ENCODE measurements at regions not wholly inside any gene's neighbourhood (a gene's known extent, or its start where the extent isn't known, plus 50 kb on each side); places are given as distances from the start of the nearest gene placed in this dataset.
"Not testable (repeated sequence)": the region's sequence is repeated elsewhere in the genome, so short reads cannot be mapped to it uniquely, and the experiment has no call there.

DNA sequence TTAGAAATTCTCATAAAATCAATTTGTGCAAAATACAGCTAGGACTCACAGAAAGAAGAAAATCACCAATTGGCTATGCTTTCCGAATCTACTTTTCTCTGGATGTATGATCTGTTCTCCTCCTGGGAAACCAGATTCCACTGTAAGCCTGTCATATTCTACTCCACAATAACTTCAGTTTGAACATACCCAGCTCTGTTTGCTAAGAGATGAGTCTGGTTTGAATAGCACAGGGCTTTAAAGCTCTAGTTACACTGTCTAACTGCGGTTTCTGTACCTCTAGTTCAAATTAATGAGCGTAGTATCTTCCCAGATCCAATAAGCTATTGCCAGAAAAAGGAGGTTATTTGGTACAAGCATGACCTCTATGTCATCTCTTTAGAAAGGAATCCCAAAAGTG is 270.1 kb downstream of the DAD1 start:
- DNase-seq (ENCODE audit: extremely low read depth, low read depth, low spot score), result no peak

DNA sequence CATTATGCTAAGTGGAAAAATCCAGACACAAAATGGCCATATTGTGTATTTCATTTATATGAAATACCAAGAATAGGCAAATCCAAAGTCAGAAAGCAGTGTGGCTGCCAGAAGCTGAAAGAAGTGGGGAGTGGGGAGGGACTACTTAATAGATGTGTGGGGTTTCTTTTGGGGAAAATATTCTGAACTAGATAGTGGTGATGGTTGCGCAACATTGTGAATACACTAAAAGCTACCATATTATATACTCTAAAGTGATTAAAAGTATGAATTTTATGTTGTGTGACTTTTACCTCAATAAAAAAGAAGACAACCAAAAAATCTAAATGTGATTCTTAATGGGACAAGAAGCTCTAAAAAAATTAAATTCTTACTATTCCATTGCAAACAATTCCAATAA is 272.6 kb downstream of the DAD1 start:
- DNase-seq (ENCODE audit: extremely low read depth, low read depth, low spot score), result no peak

DNA sequence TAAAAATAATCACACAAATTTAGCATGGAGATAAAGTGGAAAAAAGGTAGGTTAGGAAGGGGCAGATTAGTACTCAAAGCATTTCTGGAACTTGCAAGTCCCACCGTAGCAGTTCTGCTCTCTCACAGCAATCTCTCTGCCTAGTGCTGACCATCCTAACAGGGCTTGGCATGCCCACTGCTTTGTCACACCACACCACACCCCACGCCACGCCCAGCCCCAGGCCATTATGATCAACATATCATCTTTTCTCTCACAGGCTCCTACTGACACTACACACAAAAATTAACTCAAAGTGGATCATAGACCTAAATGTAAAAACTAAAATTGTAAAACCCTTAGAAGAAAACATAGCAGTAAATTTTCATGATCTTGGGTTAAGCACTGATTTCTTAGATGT is 273.7 kb downstream of the DAD1 start:
- DNase-seq (ENCODE audit: extremely low read depth, low read depth, low spot score), result no peak

DNA sequence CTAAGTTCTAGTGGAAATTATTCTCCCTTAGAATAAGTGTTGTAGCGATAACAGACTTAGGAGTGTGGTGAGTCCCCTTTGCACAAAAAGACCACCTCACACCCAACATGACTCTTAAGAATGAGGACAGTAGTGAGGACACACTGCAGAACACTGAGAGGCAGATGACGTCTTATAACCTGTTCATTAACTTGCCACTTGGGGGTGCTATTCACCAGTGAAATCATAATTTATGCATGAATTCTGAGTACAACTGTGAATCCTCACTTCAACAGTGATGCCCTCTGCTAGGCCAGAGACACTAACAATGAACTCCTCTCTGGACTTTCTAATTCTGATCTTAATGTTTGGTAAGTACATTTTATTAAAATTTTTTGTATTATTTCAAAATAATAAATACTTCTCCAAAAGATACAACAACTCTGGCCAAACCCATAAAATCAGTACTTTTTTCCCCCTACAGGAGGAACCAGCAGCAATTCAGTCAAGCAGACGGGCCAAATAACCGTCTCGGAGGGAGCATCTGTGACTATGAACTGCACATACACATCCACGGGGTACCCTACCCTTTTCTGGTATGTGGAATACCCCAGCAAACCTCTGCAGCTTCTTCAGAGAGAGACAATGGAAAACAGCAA is 274.7 kb downstream of the DAD1 start:
- DNase-seq (ENCODE audit: extremely low read depth, low read depth, low spot score), result no peak

DNA sequence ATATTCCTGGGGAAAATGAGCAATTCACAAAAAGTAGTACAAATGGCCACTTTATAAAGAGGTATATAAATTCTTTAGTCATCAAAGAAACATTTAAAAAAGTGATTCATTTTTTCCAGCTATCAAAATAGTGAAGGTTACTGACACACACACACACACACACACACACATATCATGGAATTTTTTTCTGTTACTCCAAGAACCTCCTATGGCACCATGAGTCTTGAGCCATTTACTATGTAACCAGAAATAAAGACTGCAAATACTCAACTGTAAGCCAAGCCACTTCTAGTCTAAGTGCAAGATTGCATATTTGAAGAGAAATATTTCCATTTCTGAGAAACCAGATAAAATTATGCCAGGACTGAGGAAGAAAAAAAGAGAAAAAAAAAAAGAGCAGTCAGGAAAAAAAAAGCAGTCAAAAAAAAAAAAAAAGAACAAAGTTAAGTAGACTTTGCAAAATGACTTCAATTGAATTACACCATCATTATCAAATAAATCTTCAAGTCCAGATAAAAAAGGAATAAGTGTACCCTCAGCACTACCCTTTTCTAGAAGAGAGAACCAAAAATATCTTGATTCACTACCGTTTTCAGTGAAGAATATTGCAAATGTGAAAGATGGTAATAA is 275.7 kb downstream of the DAD1 start:
- DNase-seq (ENCODE audit: extremely low read depth, low read depth, low spot score), result no peak

DNA sequence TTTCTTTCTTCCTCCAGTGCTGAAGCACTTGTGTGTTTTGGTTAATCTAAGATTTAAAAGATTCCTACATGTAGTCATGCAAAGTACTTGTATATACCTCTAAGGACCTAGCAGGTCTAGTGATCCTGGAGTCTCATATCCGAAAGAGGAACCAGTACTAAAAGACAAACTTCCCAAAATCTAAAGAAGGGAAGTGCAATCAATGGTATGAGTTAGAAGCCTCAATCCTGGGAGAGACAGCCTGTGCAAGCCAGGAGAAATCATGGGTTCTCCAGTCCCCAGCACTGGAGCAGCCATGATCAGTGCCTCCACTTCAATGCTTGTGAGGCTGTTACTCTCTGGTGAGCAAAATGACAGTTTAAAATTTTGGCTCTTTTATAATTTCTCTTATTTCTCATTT is 277.4 kb downstream of the DAD1 start:
- no peak for DNase-seq (ENCODE audit: extremely low read depth, low read depth, low spot score)

DNA sequence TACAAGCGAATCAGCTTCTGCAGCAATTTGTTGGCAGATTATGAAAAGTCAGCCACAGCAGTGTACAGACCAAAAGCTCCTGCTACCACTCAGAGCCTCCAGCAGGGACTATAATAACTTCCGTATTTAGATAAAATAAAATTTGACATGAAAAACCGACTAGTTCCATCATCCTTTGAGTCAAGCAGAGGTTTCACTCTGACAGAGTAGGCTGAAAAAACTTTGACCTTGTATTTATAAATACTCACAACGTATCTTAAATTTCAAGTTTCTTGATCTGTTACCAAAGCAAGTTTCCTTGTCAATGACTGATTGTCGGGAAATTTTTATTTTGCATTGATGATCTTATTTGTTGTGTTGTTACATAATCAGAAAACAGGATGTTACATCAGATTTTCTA is 283.4 kb downstream of the DAD1 start:
- no peak for DNase-seq (ENCODE audit: extremely low read depth, low read depth, low spot score)

DNA sequence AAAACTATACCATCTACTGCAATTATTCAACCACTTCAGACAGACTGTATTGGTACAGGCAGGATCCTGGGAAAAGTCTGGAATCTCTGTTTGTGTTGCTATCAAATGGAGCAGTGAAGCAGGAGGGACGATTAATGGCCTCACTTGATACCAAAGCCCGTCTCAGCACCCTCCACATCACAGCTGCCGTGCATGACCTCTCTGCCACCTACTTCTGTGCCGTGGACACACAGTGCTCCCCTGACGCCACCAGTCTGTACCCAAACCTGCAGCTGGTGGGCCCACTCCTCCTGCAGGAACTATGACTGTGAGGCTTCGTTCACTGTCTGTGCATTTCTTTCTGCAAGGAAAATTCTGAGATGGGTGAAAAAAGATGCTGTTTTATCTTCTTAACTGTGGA is 284.7 kb downstream of the DAD1 start:
- no peak for DNase-seq (ENCODE audit: extremely low read depth, low read depth, low spot score)

DNA sequence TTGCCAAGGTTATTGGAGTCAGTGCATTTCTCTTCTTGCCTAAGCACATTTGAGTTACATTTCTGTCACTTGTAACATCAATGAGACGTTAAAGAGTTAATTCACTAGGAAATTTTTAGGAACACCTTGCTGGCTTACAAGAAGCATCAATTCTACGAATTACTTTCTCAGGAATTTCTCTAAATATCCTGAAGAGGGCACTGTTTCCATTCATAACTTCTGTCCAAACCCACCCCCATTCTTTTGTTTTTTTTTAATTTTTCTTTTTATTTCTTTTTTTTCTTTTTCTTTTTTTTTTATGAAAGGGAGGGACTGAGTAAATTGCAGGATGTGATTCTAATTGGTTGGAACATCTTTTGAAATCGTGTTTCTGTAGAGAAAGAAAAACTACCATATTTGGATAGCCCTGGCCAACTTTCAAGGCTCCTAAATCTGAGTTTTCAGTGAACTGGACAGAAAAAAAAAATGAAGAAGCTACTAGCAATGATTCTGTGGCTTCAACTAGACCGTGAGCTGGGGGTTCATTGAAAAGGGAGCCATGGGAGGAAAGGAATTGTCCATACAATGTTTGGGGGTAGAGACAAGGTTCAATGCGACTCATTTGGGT is 285.3 kb downstream of the DAD1 start:
- no peak for DNase-seq (ENCODE audit: extremely low read depth, low read depth, low spot score)

DNA sequence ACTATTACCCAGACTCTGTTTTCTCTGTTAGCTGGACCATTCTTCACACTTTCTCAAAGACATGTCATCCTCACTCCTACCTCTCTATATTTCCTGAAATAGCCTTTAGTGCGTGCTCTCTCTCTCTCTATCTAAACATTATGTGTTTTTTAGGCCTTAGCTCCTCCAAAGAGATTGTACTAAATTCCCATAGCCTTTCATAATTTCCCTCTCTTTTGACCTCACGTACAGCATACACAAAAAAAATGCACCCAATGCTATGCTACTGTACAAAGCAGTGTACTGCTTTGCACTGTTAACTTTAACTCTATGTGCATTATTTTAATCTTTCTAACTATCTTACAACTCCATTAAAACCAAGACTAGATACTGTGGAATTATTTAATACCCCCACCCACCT is 288.4 kb downstream of the DAD1 start:
- no peak for DNase-seq (ENCODE audit: extremely low read depth, low read depth, low spot score)

DNA sequence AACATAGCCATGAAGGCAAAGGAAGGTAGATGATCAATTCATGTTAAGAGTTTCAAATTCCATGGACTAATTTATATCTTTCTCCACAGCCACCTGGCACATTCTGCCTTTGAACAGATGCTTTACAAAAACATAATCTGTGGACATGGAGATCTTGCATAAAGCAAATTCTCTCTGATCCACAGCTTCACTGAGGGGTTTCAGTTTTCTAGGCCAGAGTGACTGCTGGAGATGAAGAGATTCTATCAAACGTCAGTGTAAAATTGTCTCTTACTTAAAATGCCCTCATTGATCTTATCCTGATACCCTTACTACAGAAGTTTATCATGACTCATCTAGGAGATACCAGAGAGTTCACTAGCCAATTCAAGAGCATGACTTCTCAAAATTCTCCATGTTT is 291.6 kb downstream of the DAD1 start:
- DNase-seq (ENCODE audit: extremely low read depth, low read depth, low spot score), result no peak

DNA sequence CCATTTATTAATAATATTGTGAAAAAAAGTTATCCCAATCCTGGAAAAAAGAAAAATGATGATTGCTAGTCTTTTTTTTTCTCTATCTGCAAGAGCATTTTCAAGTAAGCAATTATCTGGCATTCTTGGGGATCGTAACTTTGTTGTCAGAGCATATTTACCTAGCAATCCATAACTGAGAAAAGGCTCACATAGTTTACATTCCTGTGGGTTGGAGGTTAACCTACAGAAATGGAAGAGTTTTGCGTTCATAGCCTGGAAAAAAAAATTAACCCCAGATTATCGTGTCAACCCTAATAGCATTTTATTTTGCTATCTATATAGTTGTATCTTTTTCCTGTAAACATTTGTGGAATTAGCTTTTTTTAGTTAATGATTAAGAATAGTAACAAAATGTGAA is 292.3 kb downstream of the DAD1 start:
- no peak for DNase-seq (ENCODE audit: extremely low read depth, low read depth, low spot score)

DNA sequence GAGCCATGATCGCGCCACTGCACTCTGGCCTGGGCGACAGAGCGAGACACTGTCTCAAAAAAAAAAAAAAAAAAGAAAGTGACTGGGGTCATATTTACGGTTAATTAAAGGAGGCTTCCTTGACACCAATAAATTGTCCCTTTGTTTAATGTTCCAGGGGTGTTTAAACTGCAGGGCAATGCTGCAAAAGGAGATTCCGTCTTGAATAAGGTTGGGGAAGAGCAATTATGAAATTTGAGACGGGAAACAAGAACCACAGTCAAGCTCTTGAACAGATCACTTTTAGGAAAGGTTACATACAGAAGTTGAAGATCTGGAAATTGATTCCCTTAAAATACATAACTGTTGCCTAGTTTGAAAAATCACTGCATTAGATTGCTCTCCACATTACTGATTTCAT is 292.9 kb downstream of the DAD1 start:
- no peak for DNase-seq (ENCODE audit: extremely low read depth, low read depth, low spot score)

DNA sequence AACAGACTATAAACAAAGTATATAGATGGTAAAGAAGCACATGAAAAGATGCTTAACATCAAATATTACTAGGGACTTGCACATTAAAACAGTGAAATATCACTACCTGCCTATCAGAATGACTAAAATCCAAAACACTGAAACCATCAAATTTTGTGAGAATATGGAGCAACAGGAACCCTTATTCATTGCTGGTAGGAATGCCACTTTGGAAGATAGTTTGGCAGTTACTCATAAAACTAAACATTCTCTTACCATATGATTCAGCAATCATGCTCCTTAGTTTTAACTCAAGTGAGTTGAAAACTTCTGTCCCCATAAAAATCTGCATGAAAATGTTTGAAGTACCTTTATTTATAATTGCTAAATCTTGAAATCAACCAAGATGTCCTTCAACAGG is 297.6 kb downstream of the DAD1 start:
- no peak for DNase-seq (ENCODE audit: extremely low read depth, low read depth, low spot score)

DNA sequence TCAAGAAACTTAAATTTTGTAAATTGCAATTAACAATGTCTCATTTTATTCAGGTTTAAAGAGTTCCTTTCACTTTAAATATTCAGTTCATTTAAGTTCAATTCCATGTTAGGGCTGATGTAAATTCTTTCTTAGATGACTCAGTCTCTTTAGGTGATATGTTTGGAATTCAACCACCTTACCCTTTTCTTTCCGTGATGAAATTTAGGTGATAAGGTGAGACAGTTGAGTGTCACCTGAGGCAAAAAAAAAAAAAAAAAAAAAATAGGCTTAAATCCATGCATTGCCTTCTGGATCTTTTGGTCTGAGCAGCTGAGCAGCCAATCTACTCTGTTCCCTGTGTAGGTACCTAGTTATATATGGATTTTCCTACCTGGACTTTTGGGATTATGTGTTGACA is 299.5 kb downstream of the DAD1 start:
- no peak for DNase-seq (ENCODE audit: extremely low read depth, low read depth, low spot score)

DNA sequence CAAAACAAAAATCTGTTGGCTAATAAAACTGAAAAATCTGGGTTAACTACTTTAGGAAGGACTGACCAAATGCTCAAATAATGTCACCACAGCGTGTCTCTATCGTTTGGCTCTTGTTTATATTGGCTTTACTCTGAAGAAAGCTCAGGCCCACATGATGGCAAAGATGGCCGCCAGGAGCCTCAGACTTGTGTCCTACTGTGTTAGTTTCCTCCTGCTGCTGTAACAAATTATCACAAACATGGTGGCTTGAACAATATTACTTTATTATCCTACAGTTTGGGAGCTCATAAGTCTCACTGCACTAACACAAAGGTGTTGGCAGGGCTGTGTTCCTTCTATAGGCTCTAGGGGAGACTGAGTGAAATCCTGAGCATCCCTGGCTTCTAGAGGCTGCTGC is 303.0 kb downstream of the DAD1 start:
- no peak for DNase-seq (ENCODE audit: extremely low read depth, low read depth, low spot score)

DNA sequence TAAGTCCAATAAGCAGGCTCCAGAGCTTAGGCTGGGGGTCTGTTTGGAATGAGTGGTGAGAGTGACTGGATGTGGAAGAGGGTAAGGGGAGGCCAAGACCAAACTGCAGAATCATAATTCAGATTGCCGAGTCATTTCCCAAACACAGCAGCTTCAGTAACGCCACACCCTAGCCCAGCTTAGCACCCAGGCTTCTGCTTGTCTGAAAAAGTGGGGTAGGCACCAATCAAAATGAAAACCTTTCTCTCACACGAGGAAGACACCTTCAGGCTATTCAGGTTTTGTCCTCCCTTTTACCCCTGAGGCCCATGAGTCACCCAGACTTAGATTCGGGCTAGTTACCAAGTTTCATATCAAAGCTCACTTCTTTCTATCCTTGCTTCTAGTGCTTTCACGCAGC is 306.1 kb downstream of the DAD1 start:
- no peak for DNase-seq (ENCODE audit: extremely low read depth, low read depth, low spot score)

DNA sequence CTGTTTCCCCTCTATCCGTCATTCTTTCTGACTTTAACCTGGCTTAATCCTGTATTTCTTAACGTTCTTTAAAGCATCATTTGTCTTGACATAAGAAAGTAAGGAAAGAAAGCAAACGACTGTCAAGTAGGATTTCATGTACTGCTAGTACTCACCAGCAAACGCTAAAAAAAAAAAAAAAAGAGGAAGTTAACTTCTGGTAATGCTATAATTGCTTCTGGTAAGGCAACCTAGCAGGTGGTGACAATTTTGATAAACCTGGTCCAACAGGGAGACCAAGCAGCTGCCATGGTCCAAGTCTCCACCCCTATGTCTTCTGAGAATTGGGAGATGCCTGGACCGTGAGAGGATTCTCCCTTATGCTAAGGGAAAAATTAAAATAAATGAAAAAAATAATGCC is 306.6 kb downstream of the DAD1 start:
- DNase-seq (ENCODE audit: extremely low read depth, low read depth, low spot score), result no peak

DNA sequence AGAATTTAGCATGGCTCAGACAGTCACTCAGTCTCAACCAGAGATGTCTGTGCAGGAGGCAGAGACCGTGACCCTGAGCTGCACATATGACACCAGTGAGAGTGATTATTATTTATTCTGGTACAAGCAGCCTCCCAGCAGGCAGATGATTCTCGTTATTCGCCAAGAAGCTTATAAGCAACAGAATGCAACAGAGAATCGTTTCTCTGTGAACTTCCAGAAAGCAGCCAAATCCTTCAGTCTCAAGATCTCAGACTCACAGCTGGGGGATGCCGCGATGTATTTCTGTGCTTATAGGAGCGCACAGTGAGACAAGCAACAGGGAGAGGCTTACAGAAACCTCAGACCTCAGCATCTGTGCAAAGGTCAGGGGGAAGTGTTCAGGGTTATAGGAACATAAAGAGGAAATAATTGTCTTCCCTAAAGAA is 307.6 kb downstream of the DAD1 start:
- not testable (repeated sequence) for DNase-seq (ENCODE audit: extremely low read depth, low read depth, low spot score)

DNA sequence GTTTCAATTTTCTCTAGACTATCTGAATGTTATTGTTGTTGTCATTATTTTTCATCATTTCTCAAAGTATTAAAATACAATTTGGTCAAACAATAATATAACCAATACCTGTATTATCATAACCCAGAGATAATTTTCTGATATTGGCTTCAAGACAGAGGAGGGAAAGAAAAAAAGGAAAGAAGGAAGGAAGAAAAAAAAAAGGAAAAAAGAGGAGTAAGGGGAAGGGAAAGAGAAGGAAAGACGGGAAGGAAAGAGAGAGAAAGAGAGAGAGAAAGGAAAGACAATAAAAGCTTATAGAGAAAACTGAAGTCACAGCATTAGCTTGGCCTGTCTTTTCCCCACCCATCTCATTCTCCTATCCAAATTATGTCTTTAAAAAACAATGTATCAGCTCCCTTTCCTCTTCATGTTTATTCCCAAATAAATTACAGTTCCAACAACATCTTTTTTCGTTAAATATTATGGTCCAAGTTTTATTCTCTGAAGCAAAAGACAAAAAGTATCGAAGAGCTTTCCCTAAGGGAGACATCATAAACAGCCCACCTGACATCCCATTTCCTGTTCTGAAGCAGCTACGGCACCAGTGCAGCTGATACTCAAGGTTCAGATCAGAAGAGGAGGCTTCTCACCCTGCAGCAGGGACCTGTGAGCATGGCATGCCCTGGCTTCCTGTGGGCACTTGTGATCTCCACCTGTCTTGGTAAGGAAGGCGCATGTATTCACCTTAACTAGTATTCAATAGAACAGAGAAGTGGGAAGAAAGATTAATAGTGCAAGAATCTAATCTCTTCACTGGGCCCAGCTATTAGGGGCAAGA is 308.3 kb downstream of the DAD1 start:
- DNase-seq (ENCODE audit: extremely low read depth, low read depth, low spot score), result no peak

DNA sequence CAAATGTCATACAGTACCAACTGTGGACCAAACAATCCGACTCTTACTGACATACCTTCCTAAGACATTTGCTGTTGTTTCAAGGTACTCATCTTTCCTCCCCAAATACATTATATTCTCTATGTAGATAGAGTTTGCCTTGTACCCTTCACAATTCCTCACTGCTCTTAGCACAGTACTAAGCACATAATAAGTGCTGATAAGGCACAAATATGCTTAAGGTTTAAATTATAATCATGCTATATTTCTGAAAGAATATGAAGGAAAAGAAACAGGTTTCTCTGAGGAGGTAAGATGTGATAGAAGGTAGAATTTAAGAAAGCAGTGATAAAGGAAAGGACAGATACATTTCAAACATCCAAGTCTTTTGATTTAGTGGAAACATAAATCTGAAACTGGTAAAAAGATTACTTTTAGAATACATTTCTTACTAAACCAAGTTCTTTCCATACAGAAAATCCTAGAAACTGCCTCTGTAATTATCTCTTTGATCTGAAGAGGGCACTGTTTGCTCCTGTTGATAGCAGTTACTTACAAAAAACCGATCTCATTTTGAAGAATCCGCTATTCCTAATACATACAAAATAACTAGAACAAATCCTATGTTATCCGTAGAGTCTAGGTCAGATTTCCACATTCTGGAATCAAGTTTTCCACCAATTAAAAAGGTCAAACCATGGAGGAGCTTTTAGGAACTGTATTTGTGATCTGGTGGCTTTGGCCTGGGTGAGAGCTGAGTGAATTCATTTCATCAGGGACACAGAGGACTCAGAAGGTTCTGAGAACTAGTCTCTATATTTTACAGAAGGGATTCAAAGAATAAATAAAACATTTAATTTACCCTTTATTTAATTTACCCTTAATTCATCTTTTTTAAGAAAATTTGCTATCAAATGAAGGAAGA is 311.9 kb downstream of the DAD1 start:
- no peak for DNase-seq (ENCODE audit: extremely low read depth, low read depth, low spot score)
